Epidermal melanocyte (primary cell): ENCODE measurements at regions not wholly inside any gene's neighbourhood (a gene's known extent, or its start where the extent isn't known, plus 50 kb on each side); places are given as distances from the start of the nearest gene placed in this dataset.

Source experiments
- DNase-seq: peaks from one replicate; pipeline ENCODE4 v3.0.0; 2011; ENCODE audit warnings: low spot score; ENCODE audit not compliant: insufficient read length

DNA sequence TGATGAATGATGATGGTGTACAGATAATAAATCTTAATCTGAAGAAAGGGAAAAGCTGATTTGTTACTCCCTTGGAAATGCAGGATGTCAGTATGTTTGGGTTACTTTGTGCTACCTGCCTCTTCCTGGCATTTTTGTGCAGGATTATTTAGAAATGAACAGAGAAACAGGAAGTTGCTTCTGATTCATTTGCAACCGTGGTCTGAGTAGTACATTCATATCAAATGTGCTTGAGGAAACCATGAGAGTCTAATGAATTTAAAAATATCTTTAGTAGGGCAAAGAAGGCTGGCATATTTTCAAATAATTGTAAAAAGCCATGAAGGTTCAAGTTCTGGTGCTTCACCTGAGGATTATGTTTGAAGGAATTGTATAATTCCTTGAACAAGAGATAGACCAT is 391.6 kb downstream of the TMEM161B start:
- no peak for DNase-seq

DNA sequence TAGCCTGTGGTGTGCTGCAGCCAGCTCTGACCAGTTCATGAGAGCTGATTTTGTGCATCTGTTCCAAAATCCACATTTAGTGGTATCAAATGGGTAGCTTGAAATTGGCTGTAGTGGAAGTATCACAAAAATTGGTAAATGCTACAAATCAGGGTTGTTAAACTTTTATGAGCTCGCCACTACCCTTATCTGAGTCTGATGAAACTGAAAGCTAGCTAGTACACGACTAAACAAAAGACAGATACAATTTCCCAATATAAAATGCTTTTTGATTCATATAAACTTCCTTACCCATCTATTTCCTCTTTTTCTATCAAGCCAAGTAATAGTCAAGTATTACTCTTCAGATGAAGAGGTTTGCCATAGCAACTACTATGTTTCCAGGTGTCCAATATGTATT is 392.0 kb downstream of the TMEM161B start:
- no peak for DNase-seq

DNA sequence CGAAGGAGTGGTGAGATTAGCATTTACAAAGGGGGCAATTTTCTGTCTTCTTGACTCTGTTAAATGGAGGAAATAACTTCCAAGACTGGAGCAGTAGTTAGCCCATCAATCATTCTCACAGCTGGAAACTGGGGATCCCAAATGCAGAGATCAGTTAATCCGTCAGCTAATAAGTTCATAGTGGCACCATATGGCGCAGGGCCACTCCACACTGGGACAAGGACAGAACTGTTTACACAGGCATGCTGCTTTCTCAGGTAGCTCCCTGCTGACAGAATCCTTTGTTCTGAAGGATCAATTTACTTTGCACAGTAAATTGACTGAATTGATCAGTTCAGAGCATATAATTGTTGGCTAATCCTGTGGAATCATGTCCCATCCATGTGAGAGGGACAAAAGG is 395.7 kb downstream of the TMEM161B start:
- no peak for DNase-seq

DNA sequence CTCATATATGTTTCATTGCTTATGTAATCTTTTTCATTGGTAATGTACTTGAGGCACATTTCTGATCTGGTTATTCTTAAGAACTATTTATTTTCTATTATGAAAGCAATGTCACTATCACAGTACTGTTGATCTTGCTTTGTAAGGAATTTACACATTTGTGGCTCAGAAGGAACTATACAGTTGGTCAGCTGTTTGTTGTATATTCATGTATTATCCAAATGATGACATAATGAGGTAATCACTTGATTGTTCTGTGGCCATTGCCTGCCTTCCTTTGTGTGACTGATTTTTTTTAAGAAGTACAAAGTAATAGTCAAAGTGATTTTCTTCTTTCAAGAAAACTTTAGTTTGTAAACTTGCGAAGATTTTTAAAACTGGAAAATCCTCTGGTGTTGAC is 399.9 kb downstream of the TMEM161B start:
- no peak for DNase-seq

DNA sequence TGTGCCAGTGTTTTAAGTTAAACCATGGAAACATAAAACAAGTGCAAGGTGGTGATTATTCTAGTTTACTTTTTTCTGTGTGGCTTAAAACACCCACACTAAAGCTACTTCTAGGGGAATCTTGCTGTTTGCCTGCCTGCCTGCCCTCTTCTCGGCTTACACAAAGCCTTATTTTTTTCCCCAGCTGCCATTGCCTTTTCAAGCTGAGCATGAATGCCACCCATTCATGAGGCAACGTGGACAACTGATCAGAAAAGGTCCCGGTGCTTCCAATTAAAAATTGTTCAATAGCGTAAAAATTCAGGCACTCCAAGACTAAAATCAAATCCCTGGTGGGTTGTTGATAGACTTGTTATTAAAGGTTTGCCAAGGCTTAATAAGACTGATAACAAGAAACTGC is 401.4 kb downstream of the TMEM161B start:
- no peak for DNase-seq

DNA sequence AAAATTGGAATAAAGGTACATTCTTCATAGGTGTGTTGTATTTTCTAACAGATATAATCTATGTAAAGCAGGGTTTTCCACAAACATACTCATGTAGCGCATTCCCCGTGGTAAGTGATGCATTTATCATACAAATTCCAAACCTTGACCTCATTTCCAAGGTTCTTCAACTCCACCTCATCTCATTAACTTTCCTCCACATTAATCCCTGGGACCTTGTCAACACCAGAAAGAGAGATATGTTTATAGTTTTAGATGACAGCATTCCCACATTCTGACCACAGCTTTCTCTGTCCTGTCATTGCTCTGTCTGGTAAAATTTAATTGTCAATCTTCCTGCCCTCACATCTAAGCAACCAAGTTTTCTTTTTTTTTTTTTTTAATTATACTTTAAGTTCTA is 415.1 kb downstream of the TMEM161B start:
- DNase-seq: no peak

DNA sequence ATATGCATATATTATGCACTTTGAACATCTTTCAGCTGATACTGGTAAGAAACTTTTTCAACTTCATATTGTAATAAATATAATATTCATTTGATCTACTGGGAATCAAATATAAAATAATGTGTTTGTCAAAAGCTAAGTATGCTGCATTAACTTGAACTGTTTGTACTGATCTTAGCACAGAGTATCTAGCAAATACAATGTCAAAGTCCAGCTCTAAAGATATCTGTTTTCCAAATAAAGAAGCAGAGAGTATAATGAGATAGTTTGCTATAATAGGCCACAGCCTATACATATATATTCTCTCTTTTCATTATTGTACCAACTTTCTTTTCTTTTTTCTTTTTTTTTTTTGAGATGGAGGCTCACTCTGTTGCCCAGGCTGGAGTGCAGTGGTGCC is 417.0 kb downstream of the TMEM161B start:
- no peak for DNase-seq

DNA sequence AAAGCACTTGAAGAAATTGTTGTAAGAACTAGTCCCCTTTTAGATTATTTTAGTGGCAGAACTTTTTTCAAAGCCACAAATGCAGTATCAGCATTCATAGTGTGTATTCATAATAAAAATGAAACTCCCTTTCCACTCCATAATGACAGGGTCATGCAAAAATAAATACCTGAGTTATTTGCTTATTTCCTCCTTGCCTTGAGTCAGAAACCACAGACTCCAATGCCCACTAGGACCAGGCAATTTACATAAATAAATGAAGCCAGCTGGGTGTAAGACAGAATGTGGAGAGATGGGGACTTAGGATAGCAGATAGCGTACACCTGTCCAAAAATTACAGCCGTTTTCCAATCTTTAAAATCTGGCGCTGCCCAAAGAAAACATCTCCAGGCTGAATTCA is 417.8 kb downstream of the TMEM161B start:
- no peak for DNase-seq

DNA sequence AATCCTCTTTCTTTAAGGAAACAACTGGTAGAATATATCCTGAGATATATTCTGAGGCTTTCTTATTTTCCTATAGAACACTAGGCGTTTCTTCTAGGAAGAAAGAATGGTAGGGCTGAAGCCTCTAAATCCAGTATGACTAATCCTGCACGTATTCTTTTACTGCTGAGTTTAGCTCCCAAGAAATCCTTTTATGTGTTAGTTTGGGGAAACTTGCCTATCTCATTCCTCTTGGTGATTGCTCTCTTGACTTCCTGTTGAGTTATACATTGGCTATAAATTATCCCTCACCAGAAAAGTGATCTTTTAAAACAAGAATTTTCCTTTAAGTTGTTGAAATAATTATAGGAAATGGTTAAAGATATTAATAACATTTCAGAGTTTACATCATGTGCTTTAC is 422.9 kb downstream of the TMEM161B start:
- DNase-seq: no peak

DNA sequence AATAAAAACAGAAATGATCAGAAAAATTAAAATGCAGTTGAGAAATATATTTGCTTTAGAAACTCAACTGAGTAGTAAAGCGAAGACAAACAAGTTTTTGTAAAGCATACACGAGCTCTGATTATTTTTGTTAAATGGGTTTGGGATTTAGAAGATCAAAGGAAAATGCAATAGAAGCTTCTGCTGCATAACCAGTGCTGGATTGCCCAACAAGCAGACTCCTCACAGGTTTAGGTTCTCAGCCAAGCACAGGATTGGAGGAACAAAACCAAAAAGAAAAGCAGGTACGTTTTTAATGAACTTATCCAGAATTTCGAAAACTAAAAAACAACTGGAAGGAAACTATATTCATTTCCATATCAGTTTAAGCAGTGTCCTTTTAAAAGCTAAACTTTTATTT is 423.8 kb downstream of the TMEM161B start:
- DNase-seq: no peak

DNA sequence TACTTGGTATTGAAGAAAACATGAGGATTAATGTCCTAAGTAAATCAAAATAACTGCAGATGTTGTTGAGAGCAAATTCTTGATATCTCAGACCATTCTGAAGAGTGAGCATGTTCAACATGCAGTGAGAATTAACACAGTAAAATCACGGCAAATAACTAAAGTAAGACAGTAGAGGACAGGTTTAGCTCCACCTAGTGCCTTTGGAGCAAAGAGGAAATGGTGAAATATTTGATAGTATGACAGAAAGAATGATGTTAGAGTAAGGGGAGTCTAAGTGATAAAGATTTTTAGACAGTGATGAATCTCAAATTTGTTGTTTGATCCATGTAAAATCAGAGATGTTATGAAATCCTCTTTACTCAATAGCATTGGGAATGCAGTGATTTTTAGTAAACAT is 424.2 kb downstream of the TMEM161B start:
- DNase-seq: no peak

DNA sequence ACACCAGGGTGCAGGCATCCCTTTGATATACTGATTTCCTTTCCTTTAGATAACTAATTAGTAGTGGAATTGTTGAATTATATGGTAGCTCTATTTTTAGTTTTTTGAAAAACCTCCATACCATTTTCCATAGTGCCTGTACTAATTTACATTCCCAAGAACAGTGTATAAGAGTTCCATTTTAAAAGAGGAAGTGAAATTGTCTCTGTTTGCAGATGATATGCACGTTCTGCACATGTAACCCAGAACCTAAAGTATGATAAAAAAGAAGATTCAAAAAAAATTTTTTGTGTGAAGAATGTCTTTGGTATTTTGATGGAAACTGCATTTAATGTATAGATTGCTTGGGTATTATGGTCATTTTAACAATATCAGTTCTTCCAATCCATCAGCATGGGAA is 424.0 kb upstream of the CCNH start:
- no peak for DNase-seq

DNA sequence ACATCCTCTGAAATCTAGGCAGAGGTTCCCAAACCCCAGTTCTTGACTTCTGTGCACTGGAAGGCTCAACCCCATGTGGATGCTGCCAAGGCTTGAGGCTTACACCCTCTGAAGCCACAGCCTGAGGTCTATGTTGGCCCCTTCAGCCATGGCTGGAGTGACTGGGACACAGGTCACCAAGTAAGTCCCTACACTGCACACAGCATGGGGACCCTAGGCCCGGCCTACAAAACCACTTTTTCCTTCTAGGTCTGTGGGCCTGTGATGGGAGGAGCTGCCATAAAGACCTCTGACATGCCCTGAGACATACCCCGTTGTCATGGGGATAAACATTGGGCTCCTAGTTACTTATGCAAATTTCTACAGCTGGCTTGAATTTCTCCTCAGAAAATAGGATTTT is 418.8 kb upstream of the CCNH start:
- DNase-seq: no peak

DNA sequence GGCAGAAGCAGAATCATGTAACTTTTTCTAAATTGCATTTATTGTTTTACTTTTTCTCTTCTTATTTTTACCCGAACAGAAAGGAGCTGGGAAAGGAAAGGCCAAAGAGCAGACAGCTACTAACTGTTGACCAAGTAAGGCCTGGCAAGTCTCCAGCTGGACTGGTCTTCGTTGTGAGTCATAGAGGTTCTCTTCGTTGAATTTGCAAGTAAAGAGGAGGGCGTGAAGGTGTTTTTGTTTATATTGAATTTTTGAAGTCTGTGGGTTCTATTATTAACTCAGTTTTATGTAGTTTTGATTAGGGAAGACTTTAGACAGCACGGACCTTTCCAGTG is 416.5 kb upstream of the CCNH start:
- DNase-seq: no peak

DNA sequence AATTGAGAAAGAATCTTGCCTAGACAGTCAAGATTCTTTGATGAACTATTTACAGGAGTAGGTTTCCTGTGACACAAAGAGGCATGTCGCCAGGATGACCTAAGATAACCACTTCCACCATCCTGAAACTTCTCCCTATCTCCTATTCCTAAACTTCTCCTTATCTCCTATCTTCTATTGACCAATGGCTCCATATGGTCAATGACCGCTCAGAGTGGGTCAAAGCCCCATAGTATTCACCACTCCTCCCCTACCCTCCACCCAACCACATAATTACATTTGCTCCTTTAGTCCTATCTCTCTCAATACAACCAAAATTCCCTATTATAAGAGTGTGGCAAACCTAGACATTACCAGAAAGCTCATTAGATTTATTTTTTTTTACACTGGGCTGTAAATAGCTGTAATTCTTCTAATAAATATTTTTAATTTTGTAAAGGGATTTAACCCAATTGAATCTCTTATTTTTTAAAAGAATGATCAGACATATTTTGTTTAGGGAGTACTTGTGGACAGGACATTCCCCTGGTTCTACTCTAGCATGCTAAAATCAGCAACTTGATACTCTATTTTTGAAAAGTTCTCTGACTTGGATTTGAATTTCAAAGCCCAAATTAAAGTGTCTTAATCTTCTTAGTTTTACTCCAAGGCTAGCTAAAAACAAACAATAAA is 416.0 kb upstream of the CCNH start:
- no peak for DNase-seq

DNA sequence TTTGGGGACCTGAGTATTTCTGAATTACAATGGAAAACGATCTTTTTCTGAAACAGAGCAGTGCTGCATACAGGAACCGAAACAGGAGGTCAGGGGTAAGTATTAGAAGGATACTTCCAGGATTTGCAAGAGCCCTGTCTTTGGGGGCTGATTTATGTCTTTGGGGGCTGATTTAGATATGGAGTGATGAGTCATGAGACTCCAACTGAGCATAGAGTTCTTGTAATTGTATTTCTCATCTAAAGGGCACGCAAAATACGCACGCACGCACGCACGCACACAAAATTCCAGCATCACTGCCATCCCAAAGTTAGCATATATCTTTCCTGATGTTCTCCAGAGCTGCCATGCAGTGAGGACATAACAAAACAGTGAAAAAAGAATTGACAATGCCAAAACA is 414.8 kb upstream of the CCNH start:
- no peak for DNase-seq

DNA sequence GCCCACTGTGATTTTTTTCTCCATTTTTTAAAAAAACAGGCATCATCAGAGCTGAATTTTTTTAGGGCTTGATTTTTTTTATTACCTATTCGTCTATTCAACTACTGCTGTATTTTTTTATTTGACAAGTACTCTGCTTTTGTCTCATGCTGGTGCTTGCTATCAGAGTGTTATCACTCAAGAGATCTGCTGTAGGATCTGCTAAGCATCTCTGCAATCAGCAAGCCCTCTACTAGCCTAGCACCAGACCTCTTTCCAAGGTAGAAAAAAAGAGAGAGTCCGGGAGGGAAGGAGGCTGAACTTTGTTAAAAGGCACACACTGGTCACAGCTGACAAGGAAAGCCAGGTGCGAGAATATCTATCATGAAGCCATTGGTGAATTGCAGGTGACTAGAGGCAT is 413.8 kb upstream of the CCNH start:
- DNase-seq: no peak

DNA sequence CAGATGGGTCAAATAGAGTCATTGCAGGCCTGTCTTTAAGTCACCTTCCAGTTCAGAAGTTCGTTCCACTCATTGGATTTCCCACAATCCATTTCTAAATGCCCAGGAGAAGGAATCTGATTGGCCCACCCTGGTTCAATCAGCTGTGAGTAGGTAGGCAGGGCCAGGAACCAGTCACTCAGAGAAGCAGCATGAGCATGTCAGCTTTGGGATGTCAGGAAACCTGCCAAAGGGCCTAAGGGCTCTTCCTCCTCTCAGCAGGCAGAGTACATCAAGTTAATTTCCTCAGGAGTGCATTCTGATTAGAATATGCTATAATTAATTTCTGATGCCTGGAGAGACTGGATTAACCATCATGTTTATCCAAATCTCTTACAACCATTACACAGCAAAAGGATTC is 412.9 kb upstream of the CCNH start:
- no peak for DNase-seq

DNA sequence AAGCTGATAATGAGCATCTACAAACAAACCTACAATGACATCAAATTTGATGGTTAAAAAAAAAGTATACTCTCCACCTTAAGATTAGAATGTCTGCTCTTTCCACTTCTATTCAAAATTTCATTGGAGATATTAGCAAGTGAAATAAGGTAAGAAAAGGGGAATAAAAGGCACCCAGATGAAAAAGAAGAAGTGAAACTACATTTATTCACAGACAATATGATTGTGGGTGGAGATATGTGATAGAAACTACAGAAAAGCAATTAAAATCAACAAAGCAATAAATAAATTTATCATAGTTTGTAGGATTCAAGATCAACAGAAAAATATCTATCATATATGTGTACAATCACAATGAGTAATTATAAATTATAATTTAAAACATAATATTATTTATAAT is 395.1 kb upstream of the CCNH start:
- no peak for DNase-seq

DNA sequence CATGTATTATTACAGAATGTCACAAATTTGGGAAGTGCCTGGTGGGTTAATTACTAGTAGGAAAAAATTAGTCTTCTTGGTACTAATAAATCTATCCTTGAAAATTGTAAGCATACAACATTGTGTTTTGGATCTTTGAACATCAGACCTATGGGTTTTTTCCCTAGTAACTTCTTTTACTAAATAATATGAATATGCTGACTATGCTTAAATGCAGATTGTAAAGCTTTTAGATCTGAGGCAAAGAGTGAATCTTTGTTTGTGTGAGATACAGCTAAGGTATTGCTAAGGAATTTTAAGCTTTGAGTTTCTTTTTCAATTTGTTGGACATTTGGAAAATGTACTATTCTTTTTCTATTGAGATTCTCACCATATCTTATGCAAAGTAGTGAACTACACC is 390.6 kb upstream of the CCNH start:
- no peak for DNase-seq

DNA sequence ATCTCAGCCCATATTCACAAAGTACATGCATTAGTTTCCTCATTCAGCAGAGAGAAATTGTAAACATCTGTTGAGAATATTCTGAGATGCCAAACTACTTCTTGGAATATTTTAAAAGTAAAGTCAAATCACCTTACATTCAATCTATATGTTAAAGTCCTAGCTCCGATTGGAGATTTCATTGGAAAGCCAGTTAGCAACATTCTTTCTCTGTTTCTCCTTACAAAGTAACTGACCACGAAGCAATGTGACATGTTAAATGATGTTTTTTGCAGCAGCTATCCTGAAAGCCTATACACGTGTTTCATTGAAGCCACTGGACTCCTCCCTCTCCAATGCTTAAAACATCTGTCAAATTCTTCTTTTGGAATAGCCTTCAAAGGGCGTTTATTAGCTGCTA is 379.1 kb upstream of the CCNH start:
- no peak for DNase-seq

DNA sequence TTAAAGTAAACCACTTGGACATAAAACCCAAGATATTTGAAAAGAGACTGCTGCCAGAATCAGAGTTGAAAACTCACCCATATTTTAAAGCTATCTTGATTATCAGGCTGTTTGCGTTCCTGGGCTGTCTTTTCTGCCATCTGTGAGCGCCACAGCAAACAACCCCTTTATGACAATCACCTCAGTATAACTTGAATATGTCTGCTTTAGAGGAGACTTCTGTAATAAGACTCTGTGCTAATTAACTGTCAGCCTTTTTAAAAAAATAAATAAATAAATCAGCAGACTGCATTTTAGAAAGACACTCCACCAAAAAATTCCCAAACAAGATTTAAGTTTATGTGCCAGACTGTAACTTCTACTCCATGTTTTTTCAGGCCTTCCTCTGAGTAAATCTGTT is 375.7 kb upstream of the CCNH start:
- DNase-seq: no peak

DNA sequence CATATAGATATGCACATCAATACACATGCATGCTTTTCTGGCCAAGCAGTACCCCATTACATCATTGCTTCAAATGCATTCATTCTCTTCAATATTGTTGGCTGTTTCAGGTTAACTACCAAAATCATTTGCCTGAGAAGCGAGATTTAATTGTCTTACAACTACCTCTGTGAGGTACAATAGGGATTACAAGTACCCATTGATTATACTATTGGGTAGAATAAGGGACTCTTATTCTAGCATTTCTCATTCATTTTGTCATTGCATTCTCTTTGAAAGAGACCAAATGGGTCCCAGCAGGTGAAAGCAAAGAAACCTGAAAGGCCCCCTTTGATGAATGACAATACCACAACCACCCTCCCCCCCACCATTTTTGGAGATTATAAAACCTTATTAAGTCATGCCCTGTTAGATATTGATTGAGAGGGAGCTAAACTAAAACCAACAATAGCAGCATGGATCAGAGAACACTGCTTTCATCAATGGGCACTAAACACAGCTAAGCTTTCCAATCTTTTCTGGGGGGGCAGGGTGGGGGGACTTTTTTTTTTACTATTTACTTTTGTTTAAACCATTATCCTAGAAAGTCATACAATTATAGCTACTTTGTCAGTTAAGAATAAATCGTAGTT is 375.0 kb upstream of the CCNH start:
- no peak for DNase-seq

DNA sequence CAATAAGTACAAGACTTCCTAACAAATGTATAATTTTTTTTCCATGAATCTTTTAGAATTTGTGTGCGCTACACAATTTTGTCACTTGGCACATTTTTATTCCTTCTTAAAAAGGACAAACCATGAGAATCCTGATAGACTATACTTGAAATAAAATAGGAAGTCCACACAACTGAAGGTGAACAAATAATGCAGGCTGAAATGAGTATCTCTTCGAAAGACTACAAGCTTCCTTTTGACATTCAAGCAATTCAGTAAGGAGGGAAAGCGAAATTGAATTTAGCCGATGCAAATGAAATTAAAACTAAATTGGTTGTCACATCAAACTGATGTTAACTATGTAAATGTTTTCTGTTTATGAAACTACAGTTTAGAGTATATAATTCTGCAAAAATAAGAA is 374.4 kb upstream of the CCNH start:
- DNase-seq: no peak
